ENCODE measurements at regions not wholly inside any gene's neighbourhood (a gene's known extent, or its start where the extent isn't known, plus 50 kb on each side); places are given as distances from the start of the nearest gene placed in this dataset.

GRCh38 chrX:79300856-79301255 is 66.3 kb downstream of the ITM2A start:
- DNase-seq: no peak

GRCh38 chrX:79290596-79290995 is 76.5 kb downstream of the ITM2A start:
- no peak for DNase-seq

GRCh38 chrX:79288733-79289132 is 78.4 kb downstream of the ITM2A start:
- DNase-seq: no peak

GRCh38 chrX:79287724-79288123 is 79.4 kb downstream of the ITM2A start:
- DNase-seq: no peak

GRCh38 chrX:79281775-79282174 is 85.4 kb downstream of the ITM2A start:
- no peak for DNase-seq

GRCh38 chrX:79270401-79270800 is 96.7 kb downstream of the ITM2A start:
- peak in 1 of 2 donors; percentile 55 for DNase-seq

- DNase-seq: no peak
Observed at GRCh38 chrX:79268788-79269187, 98.3 kb downstream of the ITM2A start.

- no peak for DNase-seq
Observed at GRCh38 chrX:79266702-79267101, 100.4 kb downstream of the ITM2A start.

GRCh38 chrX:79263550-79263949 is 103.6 kb downstream of the ITM2A start:
- no peak for DNase-seq

- peak in 1 of 2 donors; percentile 80 for DNase-seq
Observed at GRCh38 chrX:79259073-79259689, 108.0 kb downstream of the ITM2A start.

- no peak for DNase-seq
Observed at GRCh38 chrX:79243691-79244090, 99.2 kb downstream of the GPR174 start.

- no peak for DNase-seq
Observed at GRCh38 chrX:79235899-79236298, 91.4 kb downstream of the GPR174 start.

GRCh38 chrX:79231662-79232061 is 87.2 kb downstream of the GPR174 start:
- no peak for DNase-seq

All from bone marrow (tissue), 2 donors.